BLaER1 treated with 17β-estradiol and CSF1 and Interleukin-3, amounts not matched to agents 10 nM and 100 nM (cell line): ENCODE measurements at regions not wholly inside any gene's neighbourhood (a gene's known extent, or its start where the extent isn't known, plus 50 kb on each side); places are given as distances from the start of the nearest gene placed in this dataset.

Experiments used
- H3K27ac ChIP-seq, 11 experiments: shearing (Covaris generic); formaldehyde crosslinking; 2 replicates each; pipeline ENCODE4 v1.8.1; 2022
- H3K27me3 ChIP-seq, 11 experiments: shearing (Covaris generic); formaldehyde crosslinking; 2 replicates each; pipeline ENCODE4 v1.8.1; 2022
- H3K36me3 ChIP-seq, 11 experiments: shearing (Covaris generic); formaldehyde crosslinking; 2 replicates each; pipeline ENCODE4 v1.8.1; 2022
- H3K4me1 ChIP-seq, 10 experiments: shearing (Covaris generic); formaldehyde crosslinking; 2 replicates each; pipeline ENCODE4 v1.8.1; 2022
- H3K4me2 ChIP-seq, 11 experiments: shearing (Covaris generic); formaldehyde crosslinking; 2 replicates each; pipeline ENCODE4 v1.8.1; 2022
- H3K4me3 ChIP-seq, 10 experiments: shearing (Covaris generic); formaldehyde crosslinking; 2 replicates each; pipeline ENCODE4 v1.8.1; 2022
- H3K9ac ChIP-seq, 11 experiments: shearing (Covaris generic); formaldehyde crosslinking; 2 replicates each; pipeline ENCODE4 v1.8.1; 2022
- H3K9me3 ChIP-seq, 11 experiments: shearing (Covaris generic); formaldehyde crosslinking; replicated peaks in 1 of 11; 2 replicates each; pipeline ENCODE4 v1.8.1; 2022
- H4K20me1 ChIP-seq, 11 experiments: shearing (Covaris generic); formaldehyde crosslinking; 2 replicates each; pipeline ENCODE4 v1.8.1; 2022
- Cebpa-rat ChIP-seq, 11 experiments: shearing (Covaris generic); IDR thresholded peaks; 2 replicates each; pipeline ENCODE4 v1.8.1; 2022

- no peaks in the 10 kb centered on the region for H3K9me3 ChIP-seq
- no peaks in the 10 kb centered on the region for H3K36me3 ChIP-seq
- H3K27me3 ChIP-seq = no peaks in the 10 kb centered on the region
- no peak overlapping the region for H3K4me2 ChIP-seq
- H3K4me3 ChIP-seq = no peak overlapping the region
- no peak overlapping the region for H3K27ac ChIP-seq
- no peaks in the 10 kb centered on the region for H4K20me1 ChIP-seq
- TF ChIP-seq Cebpa-rat (IDR thresholded peaks at IDR 0.05) = no peak
- peaks cover 0 to 5% (median 0%) of the 10 kb centered on the region in 10 experiments; a peak in 3 of 20 replicates for H3K4me1 ChIP-seq
- no peak overlapping the region for H3K9ac ChIP-seq
Observed at GRCh38 chr12:125610292-125610691, 545.1 kb downstream of the AACS start.

- peak in 1 of 11 experiments; percentile 77; a peak in 4 of 22 replicates for TF ChIP-seq Cebpa-rat (IDR thresholded peaks at IDR 0.05)
- peaks cover 0 to 5% (median 0%) of the 10 kb centered on the region in 10 experiments; a peak in 3 of 20 replicates for H3K4me1 ChIP-seq
- no peaks in the 10 kb centered on the region for H4K20me1 ChIP-seq
- H3K9ac ChIP-seq = no peak overlapping the region
- H3K4me3 ChIP-seq = no peak overlapping the region
- H3K27ac ChIP-seq = no peak overlapping the region
- peak overlapping the region in 2 of 11 experiments; percentile 31 to 40; a peak in 2 of 22 replicates for H3K4me2 ChIP-seq
- H3K36me3 ChIP-seq = no peaks in the 10 kb centered on the region
- H3K27me3 ChIP-seq = no peaks in the 10 kb centered on the region
- H3K9me3 ChIP-seq = no peaks in the 10 kb centered on the region
Observed at GRCh38 chr12:125610971-125611370, 545.7 kb downstream of the AACS start.

- Histone ChIP-seq H3K36me3 (no peaks in the 10 kb centered on the region), H3K27ac (no peak overlapping the region), H3K27me3 (no peaks in the 10 kb centered on the region), H3K9me3 (peaks cover 0 to 9% (median 0%) of the 10 kb centered on the region in 11 experiments; a peak in 4 of 22 replicates), H3K4me3 (no peak overlapping the region), H3K4me2 (no peak overlapping the region), H4K20me1 (no peaks in the 10 kb centered on the region), H3K9ac (no peak overlapping the region), H3K4me1 (peaks cover 0 to 9% (median 5%) of the 10 kb centered on the region in 10 experiments; a peak in 13 of 20 replicates)
- no peak for TF ChIP-seq Cebpa-rat (IDR thresholded peaks at IDR 0.05)
Observed at GRCh38 chr12:125614058-125614457, 548.8 kb downstream of the AACS start.

GRCh38 chr12:125619723-125620122 is 554.5 kb downstream of the AACS start:
- Histone ChIP-seq H3K36me3 (no peaks in the 10 kb centered on the region), H3K27me3 (no peaks in the 10 kb centered on the region), H3K4me1 (peaks cover 0 to 9% (median 3%) of the 10 kb centered on the region in 10 experiments; a peak in 10 of 20 replicates), H3K27ac (no peak overlapping the region), H3K9ac (no peak overlapping the region), H3K9me3 (peaks cover 0 to 21% (median 3%) of the 10 kb centered on the region in 11 experiments; a peak in 10 of 22 replicates), H3K4me2 (no peak overlapping the region), H4K20me1 (no peaks in the 10 kb centered on the region), H3K4me3 (no peak overlapping the region)
- no peak for TF ChIP-seq Cebpa-rat (IDR thresholded peaks at IDR 0.05)

GRCh38 chr12:125633686-125634085 is 568.5 kb downstream of the AACS start:
- Histone ChIP-seq H3K4me3 (no peak overlapping the region), H3K4me2 (no peak overlapping the region), H3K4me1 (no peaks in the 10 kb centered on the region), H3K9me3 (peaks cover 4 to 26% (median 14%) of the 10 kb centered on the region in 11 experiments; a peak in 13 of 22 replicates), H4K20me1 (no peaks in the 10 kb centered on the region), H3K27ac (no peak overlapping the region), H3K9ac (no peak overlapping the region), H3K36me3 (no peaks in the 10 kb centered on the region), H3K27me3 (no peaks in the 10 kb centered on the region)
- no peak for TF ChIP-seq Cebpa-rat (IDR thresholded peaks at IDR 0.05)

GRCh38 chr12:125634813-125635212 is 569.6 kb downstream of the AACS start:
- no peak for TF ChIP-seq Cebpa-rat (IDR thresholded peaks at IDR 0.05)
- no peaks in the 10 kb centered on the region for H3K4me1 ChIP-seq
- no peak overlapping the region for H3K9ac ChIP-seq
- H3K27ac ChIP-seq = no peak overlapping the region
- peaks cover 4 to 24% (median 14%) of the 10 kb centered on the region in 11 experiments; a peak in 13 of 22 replicates for H3K9me3 ChIP-seq
- no peaks in the 10 kb centered on the region for H4K20me1 ChIP-seq
- no peaks in the 10 kb centered on the region for H3K27me3 ChIP-seq
- H3K4me2 ChIP-seq = no peak overlapping the region
- no peak overlapping the region for H3K4me3 ChIP-seq
- H3K36me3 ChIP-seq = no peaks in the 10 kb centered on the region

- H3K27me3 ChIP-seq = no peaks in the 10 kb centered on the region
- no peaks in the 10 kb centered on the region for H3K9me3 ChIP-seq
- no peak for TF ChIP-seq Cebpa-rat (IDR thresholded peaks at IDR 0.05)
- no peak overlapping the region for H3K27ac ChIP-seq
- H4K20me1 ChIP-seq = no peaks in the 10 kb centered on the region
- H3K36me3 ChIP-seq = no peaks in the 10 kb centered on the region
- H3K4me2 ChIP-seq = no peak overlapping the region
- H3K9ac ChIP-seq = no peak overlapping the region
- H3K4me1 ChIP-seq = no peaks in the 10 kb centered on the region
- no peak overlapping the region for H3K4me3 ChIP-seq
Observed at GRCh38 chr12:125639826-125640225, 574.6 kb downstream of the AACS start.

GRCh38 chr12:125643055-125643454 is 577.8 kb downstream of the AACS start:
- Histone ChIP-seq H3K9me3 (no peaks in the 10 kb centered on the region), H3K27me3 (no peaks in the 10 kb centered on the region), H3K27ac (no peak overlapping the region), H3K36me3 (no peaks in the 10 kb centered on the region), H4K20me1 (no peaks in the 10 kb centered on the region), H3K9ac (no peak overlapping the region), H3K4me3 (no peak overlapping the region), H3K4me2 (no peak overlapping the region), H3K4me1 (no peaks in the 10 kb centered on the region)
- peak in 3 of 11 experiments; percentile 13 to 69 (median 60); a peak in 3 of 22 replicates for TF ChIP-seq Cebpa-rat (IDR thresholded peaks at IDR 0.05)

- Histone ChIP-seq H4K20me1 (no peaks in the 10 kb centered on the region), H3K4me2 (no peak overlapping the region), H3K27ac (no peak overlapping the region), H3K9ac (no peak overlapping the region), H3K36me3 (no peaks in the 10 kb centered on the region), H3K27me3 (no peaks in the 10 kb centered on the region), H3K9me3 (no peaks in the 10 kb centered on the region), H3K4me3 (no peak overlapping the region), H3K4me1 (no peaks in the 10 kb centered on the region)
- no peak for TF ChIP-seq Cebpa-rat (IDR thresholded peaks at IDR 0.05)
Observed at GRCh38 chr12:125645724-125646123, 580.5 kb downstream of the AACS start.

- H3K27me3 ChIP-seq = no peaks in the 10 kb centered on the region
- no peak overlapping the region for H3K4me2 ChIP-seq
- no peak overlapping the region for H3K27ac ChIP-seq
- H3K9me3 ChIP-seq = no peaks in the 10 kb centered on the region
- no peak for TF ChIP-seq Cebpa-rat (IDR thresholded peaks at IDR 0.05)
- no peak overlapping the region for H3K9ac ChIP-seq
- no peak overlapping the region for H3K4me3 ChIP-seq
- peaks cover 6 to 20% (median 10%) of the 10 kb centered on the region in 10 experiments; a peak in 18 of 20 replicates for H3K4me1 ChIP-seq
- H4K20me1 ChIP-seq = no peaks in the 10 kb centered on the region
- no peaks in the 10 kb centered on the region for H3K36me3 ChIP-seq
Observed at GRCh38 chr12:125650587-125650986, 585.4 kb downstream of the AACS start.
